ENCODE measurements at regions not wholly inside any gene's neighbourhood (a gene's known extent, or its start where the extent isn't known, plus 50 kb on each side); places are given as distances from the start of the nearest gene placed in this dataset.
"Not testable (repeated sequence)": the region's sequence is repeated elsewhere in the genome, so short reads cannot be mapped to it uniquely, and the experiment has no call there.

DNA sequence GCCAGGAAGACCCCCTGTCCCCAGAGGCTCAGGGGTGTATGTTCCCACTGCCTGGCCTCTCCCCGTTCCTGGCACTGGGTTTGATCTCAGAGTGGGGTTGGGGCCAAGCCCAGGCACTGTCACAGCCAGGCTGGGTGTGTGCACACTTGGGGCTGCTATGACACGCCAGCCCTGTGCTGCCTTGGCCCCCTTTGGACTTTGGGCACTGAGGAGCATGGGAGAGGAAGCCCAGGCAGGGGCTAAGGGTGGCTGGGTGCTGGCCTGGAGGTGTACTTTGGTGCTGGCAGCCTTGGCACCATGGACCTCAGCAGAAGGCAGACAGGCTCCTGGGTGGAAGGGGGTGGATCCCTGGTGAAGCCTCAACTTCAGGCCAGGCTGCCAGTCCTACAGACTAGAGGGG lies 223.6 kb upstream of the ISL1 start:
- H3K9me3 ChIP-seq: peaks cover 0 to 34% of the 10 kb centered on the region in 2 donors
- H3K36me3 ChIP-seq: no peaks in the 10 kb centered on the region
- ATAC-seq: no peak
- H3K4me3 ChIP-seq: no peak overlapping the region
- no peaks in the 10 kb centered on the region for H3K27me3 ChIP-seq
- H3K27ac ChIP-seq: no peak overlapping the region
- peak in 1 of 4 donors; percentile 50 for DNase-seq
- intact Hi-C loops (cut with DNase I): no loop called here
- no peaks in the 10 kb centered on the region for H3K4me1 ChIP-seq
- TF ChIP-seq, protein P1, sequence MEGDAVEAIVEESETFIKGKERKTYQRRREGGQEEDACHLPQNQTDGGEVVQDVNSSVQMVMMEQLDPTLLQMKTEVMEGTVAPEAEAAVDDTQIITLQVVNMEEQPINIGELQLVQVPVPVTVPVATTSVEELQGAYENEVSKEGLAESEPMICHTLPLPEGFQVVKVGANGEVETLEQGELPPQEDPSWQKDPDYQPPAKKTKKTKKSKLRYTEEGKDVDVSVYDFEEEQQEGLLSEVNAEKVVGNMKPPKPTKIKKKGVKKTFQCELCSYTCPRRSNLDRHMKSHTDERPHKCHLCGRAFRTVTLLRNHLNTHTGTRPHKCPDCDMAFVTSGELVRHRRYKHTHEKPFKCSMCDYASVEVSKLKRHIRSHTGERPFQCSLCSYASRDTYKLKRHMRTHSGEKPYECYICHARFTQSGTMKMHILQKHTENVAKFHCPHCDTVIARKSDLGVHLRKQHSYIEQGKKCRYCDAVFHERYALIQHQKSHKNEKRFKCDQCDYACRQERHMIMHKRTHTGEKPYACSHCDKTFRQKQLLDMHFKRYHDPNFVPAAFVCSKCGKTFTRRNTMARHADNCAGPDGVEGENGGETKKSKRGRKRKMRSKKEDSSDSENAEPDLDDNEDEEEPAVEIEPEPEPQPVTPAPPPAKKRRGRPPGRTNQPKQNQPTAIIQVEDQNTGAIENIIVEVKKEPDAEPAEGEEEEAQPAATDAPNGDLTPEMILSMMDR (IDR thresholded peaks at IDR 0.05): no peak

DNA sequence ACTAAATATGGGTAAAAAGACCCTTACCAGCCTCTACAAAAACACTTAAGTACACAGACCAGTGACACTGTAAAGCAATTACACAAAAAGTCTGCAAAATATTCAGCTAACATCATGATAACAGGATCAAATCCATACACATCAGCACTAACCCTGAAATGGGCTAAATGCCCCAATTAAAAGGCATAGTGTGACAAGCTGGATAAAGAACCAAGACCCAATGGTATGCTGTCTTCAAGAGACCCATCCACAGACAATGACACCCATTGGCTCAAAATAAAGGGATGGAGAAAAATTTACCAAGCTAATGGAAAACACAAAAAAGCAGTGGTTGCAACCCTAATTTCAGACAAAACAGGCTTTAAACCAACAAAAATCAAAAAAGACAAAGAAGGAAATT lies 221.0 kb upstream of the ISL1 start:
- TF ChIP-seq, protein P1 (IDR thresholded peaks at IDR 0.05): no peak
- no peak for ATAC-seq
- H3K4me3 ChIP-seq: no peak overlapping the region
- H3K27ac ChIP-seq: no peak overlapping the region
- H3K27me3 ChIP-seq: no peaks in the 10 kb centered on the region
- no peaks in the 10 kb centered on the region for H3K4me1 ChIP-seq
- intact Hi-C loops (cut with DNase I): no loop called here
- no peaks in the 10 kb centered on the region for H3K36me3 ChIP-seq
- no peak for DNase-seq
- peaks cover 0 to 26% of the 10 kb centered on the region in 2 donors for H3K9me3 ChIP-seq

DNA sequence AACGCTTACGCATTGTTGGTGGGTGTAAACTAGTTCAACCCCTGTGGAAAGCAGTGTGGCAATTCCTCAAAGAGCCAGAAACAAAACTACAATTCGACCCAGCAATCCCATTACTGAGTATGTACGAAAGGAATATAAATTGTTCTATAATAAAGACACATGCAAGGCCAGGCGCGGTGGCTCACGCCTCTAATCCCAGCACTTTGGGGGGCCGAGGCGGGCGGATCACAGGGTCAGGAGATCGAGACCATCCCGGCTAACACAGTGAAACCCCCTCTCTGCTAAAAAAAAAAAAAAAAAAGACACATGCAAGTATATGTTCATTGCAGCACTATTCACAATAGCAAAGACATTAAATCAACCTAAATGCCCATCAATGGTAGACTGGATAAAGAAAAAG lies 217.6 kb upstream of the ISL1 start:
- H3K4me1 ChIP-seq; H3K36me3 ChIP-seq; H3K4me3 ChIP-seq; H3K27me3 ChIP-seq; ATAC-seq; H3K27ac ChIP-seq; intact Hi-C loops (cut with DNase I): not testable (repeated sequence)
- H3K9me3 ChIP-seq: peaks cover 0 to 21% of the 10 kb centered on the region in 2 donors
- peak in 1 of 4 donors; percentile 38 for DNase-seq

DNA sequence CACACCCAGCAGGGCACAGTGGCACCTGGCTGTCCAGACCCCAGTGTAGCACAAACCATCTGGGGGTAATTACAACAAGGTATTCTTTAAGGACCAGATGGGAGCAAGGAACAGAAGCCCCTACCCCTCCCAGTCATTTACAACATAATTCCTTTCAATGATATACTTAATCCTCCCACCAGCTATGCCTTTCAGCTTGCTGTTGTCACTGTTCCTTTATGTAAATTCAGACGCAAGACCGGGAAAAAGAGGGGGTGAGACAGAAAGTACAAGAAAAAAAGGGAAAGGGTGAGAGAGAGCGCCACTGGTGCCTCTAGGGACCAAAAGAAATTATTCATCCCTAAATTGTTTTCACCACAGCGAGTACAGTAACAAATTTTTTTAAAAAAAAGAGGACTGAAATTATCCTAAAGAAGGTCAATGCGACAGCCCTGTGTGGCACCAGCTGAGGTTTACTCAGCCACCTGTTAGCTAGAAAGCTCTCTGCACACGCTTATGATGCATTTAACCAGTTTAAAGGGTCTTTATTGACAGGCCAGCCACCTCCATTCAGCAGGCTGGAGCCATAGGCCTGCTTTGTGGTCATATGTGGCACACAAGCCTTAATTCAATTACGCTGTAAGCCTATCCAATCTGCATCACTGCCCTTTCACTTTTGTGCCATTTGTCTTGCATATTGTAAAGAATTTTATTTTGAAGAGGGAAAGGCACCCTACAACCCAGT lies 210.2 kb upstream of the ISL1 start:
- no peaks in the 10 kb centered on the region for H3K4me1 ChIP-seq
- no peak overlapping the region for H3K4me3 ChIP-seq
- DNase-seq (no peak), ATAC-seq (no peak)
- no peaks in the 10 kb centered on the region for H3K9me3 ChIP-seq
- TF ChIP-seq, protein P1 (IDR thresholded peaks at IDR 0.05): no peak
- H3K27me3 ChIP-seq: no peaks in the 10 kb centered on the region
- no peak overlapping the region for H3K27ac ChIP-seq
- no peaks in the 10 kb centered on the region for H3K36me3 ChIP-seq
- intact Hi-C loops (cut with DNase I): no loop called here

DNA sequence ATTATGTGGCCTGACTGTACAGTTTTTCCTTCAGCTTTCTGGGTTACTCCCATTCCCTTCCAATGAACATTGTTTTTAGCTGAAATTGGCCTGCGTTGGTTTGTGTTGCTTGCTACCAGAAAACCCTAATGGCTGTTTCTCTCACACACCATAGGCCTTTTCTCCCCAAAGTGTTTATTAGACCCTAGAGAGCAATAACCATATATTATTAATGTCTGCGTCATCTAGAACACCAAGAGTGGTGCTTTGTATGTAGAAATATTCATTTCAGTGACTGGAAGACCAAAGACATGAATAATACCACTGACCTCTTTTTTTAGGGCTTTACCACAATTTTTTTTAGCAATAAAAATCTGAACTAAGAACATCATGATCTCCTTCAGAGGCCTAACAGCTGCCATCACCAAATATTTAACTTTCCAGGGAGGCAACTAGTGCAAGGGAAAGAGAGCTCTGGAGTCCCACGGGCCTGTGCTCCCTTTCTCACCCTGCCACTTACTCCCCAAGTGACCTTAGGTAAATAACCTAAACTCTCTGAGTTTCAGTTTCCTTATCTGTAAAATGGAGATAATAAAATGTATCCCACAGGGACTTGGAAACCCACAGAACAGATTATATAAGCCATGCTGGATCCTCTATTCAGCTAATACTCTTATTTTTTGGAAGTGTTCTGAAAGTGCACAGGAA lies 201.9 kb upstream of the ISL1 start:
- Histone ChIP-seq H3K27me3 (no peaks in the 10 kb centered on the region), H3K9me3 (no peaks in the 10 kb centered on the region), H3K4me3 (no peak overlapping the region), H3K36me3 (no peaks in the 10 kb centered on the region), H3K27ac (no peak overlapping the region), H3K4me1 (no peaks in the 10 kb centered on the region)
- TF ChIP-seq, protein P1 (IDR thresholded peaks at IDR 0.05): no peak
- intact Hi-C loops (cut with DNase I): no loop called here
- DNase-seq (no peak), ATAC-seq (no peak)

Data from left lung (tissue), 4 donors.